Thoracic aorta (tissue), 2 donors: ENCODE measurements at regions not wholly inside any gene's neighbourhood (a gene's known extent, or its start where the extent isn't known, plus 50 kb on each side); places are given as distances from the start of the nearest gene placed in this dataset.
A peak's percentile ranks its signal among the peaks of the same experiment; 100 is the strongest.
"Not testable (repeated sequence)": the region's sequence is repeated elsewhere in the genome, so short reads cannot be mapped to it uniquely, and the experiment has no call there.

Experiments
- ATAC-seq: fragments of 150-250 bp; one replicate; pipeline ENCODE4 v1.8.0; 2017; ENCODE audit warnings: low read depth; ENCODE audit not compliant: insufficient number of reproducible peaks, low FRiP score
- DNase-seq: peaks from one replicate; pipeline ENCODE4 v3.0.0-alpha.2; 2020; ENCODE audit warnings: low spot score
- H3K27ac ChIP-seq, 2 donors: fragments of 200-600 bp; sonication (generic); 1 replicate in 1 of 2; 2 replicates in 1 of 2; pipeline ENCODE4 v1.5.1; 2016; ENCODE audit warnings: mild to moderate bottlenecking in 2 of 2, moderate library complexity in 2 of 2
- H3K27me3 ChIP-seq: fragments of 200-600 bp; sonication (generic); replicated peaks from 2 replicates; pipeline ENCODE4 v1.6.0; 2016; ENCODE audit warnings: mild to moderate bottlenecking; ENCODE audit not compliant: insufficient read depth
- H3K36me3 ChIP-seq: fragments of 200-600 bp; sonication (generic); one replicate; pipeline ENCODE4 v1.5.1; 2016
- H3K4me1 ChIP-seq, 2 donors: fragments of 200-600 bp; sonication (generic); 1 replicate in 1 of 2; 2 replicates in 1 of 2; pipeline versions ENCODE4 v1.5.1 to v1.6.0; 2016; ENCODE audit warnings: low read depth in 2 of 2, mild to moderate bottlenecking in 1 of 2; ENCODE audit not compliant: control insufficient read depth in 1 of 2
- H3K4me3 ChIP-seq: fragments of 200-600 bp; sonication (generic); 2 replicates; pipeline ENCODE4 v1.5.1; 2016; ENCODE audit warnings: mild to moderate bottlenecking
- H3K9me3 ChIP-seq: fragments of 200-600 bp; sonication (generic); 2 replicates; pipeline ENCODE4 v1.5.1; 2016
- CTCF ChIP-seq: fragments of 200-600 bp; sonication (generic); IDR thresholded peaks from one replicate; pipeline ENCODE4 v1.5.1; 2019; ENCODE audit warnings: antibody characterized with exemption

- H3K36me3 ChIP-seq: no peaks in the 10 kb centered on the region
- H3K4me3 ChIP-seq: peak overlapping the region; percentile 25
- no peak for DNase-seq
- H3K27me3 ChIP-seq: no peaks in the 10 kb centered on the region
- TF ChIP-seq CTCF: no peak
- ATAC-seq: no peak
- no peaks in the 10 kb centered on the region for H3K9me3 ChIP-seq
- no peak overlapping the region for H3K27ac ChIP-seq
- H3K4me1 ChIP-seq: no peaks in the 10 kb centered on the region
These were observed 376.8 kb upstream of the FGF16 start for GRCh38 chrX:77070202-77070918.

GRCh38 chrX:77076896-77077295 is 370.3 kb upstream of the FGF16 start:
- H3K27me3 ChIP-seq: no peaks in the 10 kb centered on the region
- H3K9me3 ChIP-seq: no peaks in the 10 kb centered on the region
- H3K27ac ChIP-seq: no peak overlapping the region
- no peak overlapping the region for H3K4me3 ChIP-seq
- no peak for DNase-seq
- no peaks in the 10 kb centered on the region for H3K4me1 ChIP-seq
- no peaks in the 10 kb centered on the region for H3K36me3 ChIP-seq
- ATAC-seq: no peak
- no peak for TF ChIP-seq CTCF

GRCh38 chrX:77081237-77081636 is 366.0 kb upstream of the FGF16 start:
- not testable (repeated sequence) for DNase-seq, ATAC-seq

GRCh38 chrX:77085372-77085771 is 361.8 kb upstream of the FGF16 start:
- Histone ChIP-seq H3K36me3 (no peaks in the 10 kb centered on the region), H3K27me3 (no peaks in the 10 kb centered on the region), H3K27ac (no peak overlapping the region), H3K4me1 (peaks cover 0 to 8% of the 10 kb centered on the region in 2 donors), H3K4me3 (no peak overlapping the region), H3K9me3 (no peaks in the 10 kb centered on the region)
- ATAC-seq: no peak
- TF ChIP-seq CTCF: no peak
- DNase-seq: no peak

More at GRCh38 chrX:77081237-77081636, 366.0 kb upstream of the FGF16 start:
- H3K27me3 ChIP-seq, H3K9me3 ChIP-seq, H3K27ac ChIP-seq, H3K4me1 ChIP-seq, H3K36me3 ChIP-seq, H3K4me3 ChIP-seq: not testable (repeated sequence)

- ATAC-seq (peak; percentile 65), DNase-seq (peak; percentile 17)
- Histone ChIP-seq H3K4me3 (no peak overlapping the region), H3K27me3 (no peaks in the 10 kb centered on the region), H3K4me1 (peaks cover 0 to 8% of the 10 kb centered on the region in 2 donors), H3K27ac (peak overlapping the region; percentile 75 to 76), H3K36me3 (no peaks in the 10 kb centered on the region), H3K9me3 (no peaks in the 10 kb centered on the region)
- no peak for TF ChIP-seq CTCF
These were observed 359.5 kb upstream of the FGF16 start for GRCh38 chrX:77087529-77088169.
